GM12873 (cell line): ENCODE measurements at regions not wholly inside any gene's neighbourhood (a gene's known extent, or its start where the extent isn't known, plus 50 kb on each side); places are given as distances from the start of the nearest gene placed in this dataset.

Experiments used
- CTCF ChIP-seq: IDR thresholded peaks from 2 replicates; pipeline ENCODE4 v1.5.1; 2012; ENCODE audit warnings: low read depth, mild to moderate bottlenecking, moderate library complexity, low read length, control low read depth; ENCODE audit not compliant: insufficient read depth; ENCODE audit errors: missing control alignments

GRCh38 chr16:11460820-11461594, 115.7 kb downstream of the RMI2 start:
- TF ChIP-seq CTCF: no peak

- TF ChIP-seq CTCF: no peak
These were observed 116.3 kb downstream of the RMI2 start for GRCh38 chr16:11461595-11461990.

GRCh38 chr16:11462036-11462435, 116.8 kb downstream of the RMI2 start:
- TF ChIP-seq CTCF: no peak

GRCh38 chr16:11462861-11463260, 117.6 kb downstream of the RMI2 start:
- TF ChIP-seq CTCF: no peak

- no peak for TF ChIP-seq CTCF
These were observed 119.0 kb downstream of the RMI2 start for GRCh38 chr16:11464241-11464640.

- no peak for TF ChIP-seq CTCF
These were observed 120.4 kb downstream of the RMI2 start for GRCh38 chr16:11465675-11466074.

GRCh38 chr16:11470676-11471415, 115.9 kb downstream of the LITAF start:
- no peak for TF ChIP-seq CTCF
